D721Med (cell line): ENCODE measurements at regions not wholly inside any gene's neighbourhood (a gene's known extent, or its start where the extent isn't known, plus 50 kb on each side); places are given as distances from the start of the nearest gene placed in this dataset.
"Not testable (repeated sequence)": the region's sequence is repeated elsewhere in the genome, so short reads cannot be mapped to it uniquely, and the experiment has no call there.

ENCODE experiments used
- DNase-seq: peaks from one replicate; pipeline ENCODE4 v3.0.0; 2011; ENCODE audit warnings: low spot score; ENCODE audit not compliant: insufficient read length
- FAIRE-seq: peaks from 2 replicates; lab custom pipeline; 2011; peaks lifted over from hg19 to GRCh38; lab: Jason Lieb, UNC
- CTCF ChIP-seq: IDR thresholded peaks from 2 replicates; pipeline ENCODE4 v1.5.1; 2012; ENCODE audit warnings: mild to moderate bottlenecking, control low read depth; ENCODE audit not compliant: insufficient read depth; ENCODE audit errors: missing control alignments

GRCh38 chr7:66517212-66517909, 111.3 kb upstream of the KCTD7 start:
- FAIRE-seq (no peak), DNase-seq (no peak)
- TF ChIP-seq CTCF, result no peak

DNA sequence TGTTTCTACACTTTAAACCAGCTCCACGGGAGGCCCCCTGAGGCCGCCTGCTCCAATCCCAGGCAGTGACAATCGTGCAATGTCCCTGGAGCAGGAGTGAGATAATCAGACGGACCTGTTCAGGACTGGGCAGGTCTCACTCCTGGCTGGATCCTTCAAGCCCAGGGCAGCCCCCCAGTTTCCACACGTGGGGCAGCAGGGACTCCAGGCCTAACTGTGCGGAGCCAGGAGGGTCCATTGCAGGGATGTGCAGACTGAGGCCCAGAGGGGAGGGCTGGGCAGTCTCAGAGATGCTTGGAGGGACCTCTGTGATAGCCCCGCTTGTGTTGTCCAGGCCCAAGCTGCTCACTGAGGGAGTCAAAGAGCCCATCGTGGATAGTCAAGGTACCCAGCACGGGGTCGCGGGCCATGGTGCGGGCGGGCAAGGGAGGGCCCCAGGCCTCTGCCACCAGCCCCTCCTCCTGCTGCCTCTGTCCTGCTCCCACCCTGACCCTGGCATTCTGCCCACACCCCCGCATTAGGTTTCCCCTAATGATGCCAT, 110.5 kb upstream of the KCTD7 start:
- no peak for TF ChIP-seq CTCF
- FAIRE-seq (no peak), DNase-seq (no peak)

DNA sequence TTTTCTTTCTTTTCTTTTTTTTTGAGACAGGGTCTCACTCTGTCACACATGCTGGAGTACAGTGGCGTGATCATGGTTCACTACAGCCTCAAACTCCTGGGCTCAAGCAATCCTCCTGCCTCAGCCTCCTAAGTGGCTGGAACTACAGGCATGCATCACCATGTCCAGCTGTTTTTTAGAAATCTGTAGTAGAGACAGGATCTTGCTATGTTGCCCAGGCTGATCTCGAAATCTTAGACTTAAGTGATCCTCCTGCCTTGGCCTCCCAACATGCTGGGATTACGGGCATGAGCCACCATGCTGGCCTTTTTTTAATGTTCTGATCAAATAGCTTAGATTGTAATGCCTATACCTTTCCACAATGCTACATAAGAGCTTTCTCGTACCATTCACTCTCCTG, 107.0 kb upstream of the KCTD7 start:
- DNase-seq (no peak), FAIRE-seq (no peak)
- no peak for TF ChIP-seq CTCF

- DNase-seq (no peak), FAIRE-seq (no peak)
- TF ChIP-seq CTCF, result peak; percentile 38
These were observed 106.2 kb upstream of the KCTD7 start for GRCh38 chr7:66522518-66522917.

DNA sequence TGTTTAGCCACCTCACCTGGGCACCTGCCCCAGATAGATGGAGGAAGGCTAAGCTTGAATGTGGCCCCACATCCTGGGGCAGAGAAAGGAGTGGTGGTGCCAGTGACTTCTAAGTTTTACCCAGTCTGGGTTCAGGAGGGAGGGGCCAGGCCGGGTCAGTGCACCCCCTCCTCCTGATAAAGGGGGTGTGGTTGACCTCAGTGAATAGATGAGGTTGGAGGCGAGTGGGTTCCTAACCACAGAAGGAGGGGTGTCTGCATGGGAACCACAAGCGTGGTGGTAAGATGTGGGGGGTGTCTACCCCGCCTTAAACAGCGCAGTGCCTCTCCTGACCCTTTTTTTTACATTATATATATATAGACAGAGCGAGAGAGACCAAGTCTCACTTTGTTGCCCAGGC, 105.3 kb upstream of the KCTD7 start:
- no peak for DNase-seq
- TF ChIP-seq CTCF, result no peak
- FAIRE-seq, result no peak

- no peak for FAIRE-seq
These were observed 103.9 kb upstream of the KCTD7 start for GRCh38 chr7:66524738-66525137.

GRCh38 chr7:66526782-66527181, 101.9 kb upstream of the KCTD7 start:
- FAIRE-seq, result not testable (repeated sequence)

More at GRCh38 chr7:66524738-66525137, 103.9 kb upstream of the KCTD7 start:
- no peak for TF ChIP-seq CTCF
- DNase-seq, result no peak

GRCh38 chr7:66528652-66529051, 100.0 kb upstream of the KCTD7 start:
- FAIRE-seq (no peak), DNase-seq (no peak)
- no peak for TF ChIP-seq CTCF

More at GRCh38 chr7:66526782-66527181, 101.9 kb upstream of the KCTD7 start:
- not testable (repeated sequence) for DNase-seq
